A172 (cell line): ENCODE measurements at regions not wholly inside any gene's neighbourhood (a gene's known extent, or its start where the extent isn't known, plus 50 kb on each side); places are given as distances from the start of the nearest gene placed in this dataset.

ENCODE experiments used
- DNase-seq: peaks from one replicate; pipeline ENCODE4 v3.0.0-alpha.2; 2015; ENCODE audit warnings: low spot score

DNA sequence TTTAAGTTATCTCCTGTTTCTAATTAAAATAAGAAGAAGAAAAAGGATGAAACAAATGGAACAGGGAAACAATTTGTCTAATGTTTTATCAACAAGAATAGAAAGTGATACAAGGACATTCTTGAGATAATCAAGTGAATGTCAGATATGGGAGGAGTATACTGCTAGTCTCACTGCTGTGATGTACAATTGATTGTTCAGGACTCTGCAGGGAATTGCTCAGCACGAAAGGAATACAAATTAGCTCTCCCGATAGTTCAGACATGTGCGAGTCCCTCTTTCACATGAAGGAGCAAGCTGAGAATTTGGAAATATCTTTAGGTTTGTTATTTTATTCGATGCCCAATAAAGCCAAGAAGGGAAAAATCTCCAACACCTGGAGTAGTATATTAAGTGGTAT is 57.3 kb upstream of the FSTL5 start:
- no peak for DNase-seq
